Calu3 (cell line): ENCODE measurements at regions not wholly inside any gene's neighbourhood (a gene's known extent, or its start where the extent isn't known, plus 50 kb on each side); places are given as distances from the start of the nearest gene placed in this dataset.

Source experiments
- BruUV-seq: library from RNA; stranded (reverse); fragments of 400-500 nt; replicated peaks from 2 replicates; lab custom pipeline; 2021; lab: Mats Ljungman, UMichigan
- CTCF ChIA-PET: fragments of 300-600 bp; sonication (Branson Sonifier 250); formaldehyde crosslinking; loops from one replicate; lab custom pipeline; 2022; ENCODE audit warnings: antibody characterized with exemption; lab: Charles Lee
- DNase-seq: peaks from one replicate; pipeline ENCODE4 v3.0.0; 2022
- H3K27ac Mint-ChIP-seq: one replicate; pipeline ENCODE4 v1.8.0; 2022; ENCODE audit warnings: mixed read lengths; ENCODE audit not compliant: unreplicated experiment
- H3K27me3 Mint-ChIP-seq: one replicate; pipeline ENCODE4 v1.8.0; 2022; ENCODE audit warnings: mixed read lengths; ENCODE audit not compliant: unreplicated experiment
- H3K36me3 Mint-ChIP-seq: one replicate; pipeline ENCODE4 v1.8.0; 2022; ENCODE audit warnings: mild to moderate bottlenecking, moderate library complexity, mixed read lengths; ENCODE audit not compliant: insufficient read depth, unreplicated experiment
- H3K4me1 Mint-ChIP-seq: one replicate; pipeline ENCODE4 v1.8.0; 2022; ENCODE audit warnings: mild to moderate bottlenecking, low read depth, mixed read lengths; ENCODE audit not compliant: unreplicated experiment
- H3K4me3 Mint-ChIP-seq: one replicate; pipeline ENCODE4 v1.8.0; 2022; ENCODE audit warnings: mild to moderate bottlenecking, low read depth, moderate library complexity, mixed read lengths; ENCODE audit not compliant: unreplicated experiment
- H3K9me3 Mint-ChIP-seq: one replicate; pipeline ENCODE4 v1.8.0; 2022; ENCODE audit warnings: low read depth, mixed read lengths; ENCODE audit not compliant: unreplicated experiment
- intact Hi-C: fragments of 100-400 bp; cut with micrococcal nuclease; formaldehyde crosslinking; loops from one replicate; pipeline ENCODE4 v1.10.0; 2022; ENCODE audit not compliant: unreplicated experiment
- TF ChIP-seq, protein P1 (sequence below): fragments of 200-600 bp; IDR thresholded peaks from one replicate; pipeline ENCODE4 v1.8.0; 2022; ENCODE audit warnings: antibody characterized with exemption; ENCODE audit not compliant: unreplicated experiment

DNA sequence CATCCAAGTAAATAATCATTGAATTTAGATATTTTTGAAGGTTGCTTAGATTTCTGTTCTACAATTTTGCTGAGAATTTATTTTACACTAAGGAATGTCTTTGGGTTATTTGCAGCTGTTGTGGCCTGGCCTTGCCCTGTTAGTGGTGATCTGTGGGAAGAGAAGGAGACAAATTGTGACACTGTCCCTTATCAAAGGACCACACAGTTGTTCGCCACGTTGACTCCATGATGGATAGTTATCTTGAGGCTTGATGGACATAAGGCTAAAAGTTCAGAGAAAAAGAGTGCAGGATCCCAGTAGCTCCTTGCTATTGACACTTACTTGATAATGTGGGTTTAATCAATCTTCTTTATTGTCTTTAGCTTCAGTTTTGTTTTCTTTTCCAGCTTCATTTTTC, 186.6 kb upstream of the MEF2C start:
- peaks cover 5% of the 10 kb centered on the region for H3K36me3 Mint-ChIP-seq

DNA sequence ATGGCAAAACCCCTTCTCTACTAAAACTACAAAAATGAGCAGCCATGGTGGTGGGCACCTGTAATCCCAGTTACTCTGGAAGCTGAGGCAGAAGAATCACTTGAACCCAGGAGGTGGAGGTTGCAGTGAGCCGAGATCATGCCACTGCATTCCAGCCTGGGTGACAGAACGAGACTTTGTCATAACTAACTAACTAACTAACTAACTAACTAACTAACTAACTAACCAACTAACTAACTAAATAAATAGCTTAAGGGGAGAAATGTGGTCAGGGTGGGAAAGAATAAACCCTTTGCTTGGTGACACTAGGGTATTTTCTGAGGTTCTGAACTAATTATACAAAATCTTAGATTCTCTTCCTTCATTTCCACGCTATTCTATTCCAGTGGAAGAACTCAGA, 184.4 kb upstream of the MEF2C start:
- peaks cover 5% of the 10 kb centered on the region for H3K36me3 Mint-ChIP-seq
- no TSS peak for BruUV-seq
- DNase-seq = no peak
- CTCF ChIA-PET = interaction anchor here (0.6 kb wide), 1 partner anchor 178 kb away, joined by 17 read pairs; no protein-coding TSS in a partner anchor
- H3K4me1 Mint-ChIP-seq = peaks cover 17% of the 10 kb centered on the region
- no peak overlapping the region for H3K4me3 Mint-ChIP-seq
- no peak overlapping the region for H3K27ac Mint-ChIP-seq
- H3K9me3 Mint-ChIP-seq = no peaks in the 10 kb centered on the region
- intact Hi-C loops = no loop called here
- no peaks in the 10 kb centered on the region for H3K27me3 Mint-ChIP-seq
- TF ChIP-seq, protein P1, sequence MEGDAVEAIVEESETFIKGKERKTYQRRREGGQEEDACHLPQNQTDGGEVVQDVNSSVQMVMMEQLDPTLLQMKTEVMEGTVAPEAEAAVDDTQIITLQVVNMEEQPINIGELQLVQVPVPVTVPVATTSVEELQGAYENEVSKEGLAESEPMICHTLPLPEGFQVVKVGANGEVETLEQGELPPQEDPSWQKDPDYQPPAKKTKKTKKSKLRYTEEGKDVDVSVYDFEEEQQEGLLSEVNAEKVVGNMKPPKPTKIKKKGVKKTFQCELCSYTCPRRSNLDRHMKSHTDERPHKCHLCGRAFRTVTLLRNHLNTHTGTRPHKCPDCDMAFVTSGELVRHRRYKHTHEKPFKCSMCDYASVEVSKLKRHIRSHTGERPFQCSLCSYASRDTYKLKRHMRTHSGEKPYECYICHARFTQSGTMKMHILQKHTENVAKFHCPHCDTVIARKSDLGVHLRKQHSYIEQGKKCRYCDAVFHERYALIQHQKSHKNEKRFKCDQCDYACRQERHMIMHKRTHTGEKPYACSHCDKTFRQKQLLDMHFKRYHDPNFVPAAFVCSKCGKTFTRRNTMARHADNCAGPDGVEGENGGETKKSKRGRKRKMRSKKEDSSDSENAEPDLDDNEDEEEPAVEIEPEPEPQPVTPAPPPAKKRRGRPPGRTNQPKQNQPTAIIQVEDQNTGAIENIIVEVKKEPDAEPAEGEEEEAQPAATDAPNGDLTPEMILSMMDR = no peak

More for the DNA sequence above, 186.6 kb upstream of the MEF2C start:
- CTCF ChIA-PET = no interaction called here
- Mint-ChIP-seq H3K27me3 (no peaks in the 10 kb centered on the region), H3K27ac (no peak overlapping the region), H3K9me3 (no peaks in the 10 kb centered on the region), H3K4me1 (peaks cover 25% of the 10 kb centered on the region), H3K4me3 (no peak overlapping the region)
- TF ChIP-seq, protein P1 = no peak
- DNase-seq = no peak
- intact Hi-C loops = no loop called here
- BruUV-seq = no TSS peak

DNA sequence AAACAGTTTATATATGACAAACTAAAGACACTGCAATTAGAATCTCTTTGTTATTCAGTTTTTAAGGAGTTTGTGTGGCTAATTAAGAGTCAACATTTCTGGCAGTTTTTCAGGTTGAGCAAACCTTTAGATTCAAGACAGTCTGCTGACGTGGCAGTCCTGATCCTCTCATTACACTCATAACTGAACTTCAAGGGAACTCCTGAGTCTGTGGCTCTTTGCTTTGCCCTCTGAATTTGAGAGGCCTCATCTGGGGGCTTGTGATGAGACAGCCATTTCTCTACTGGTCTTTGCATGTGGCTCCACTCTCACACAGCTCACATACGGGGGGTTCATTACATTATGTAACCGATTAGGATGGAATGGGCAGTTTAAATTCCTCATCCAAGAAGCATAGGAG, 182.9 kb upstream of the MEF2C start:
- Mint-ChIP-seq H3K36me3 (peaks cover 4% of the 10 kb centered on the region), H3K9me3 (no peaks in the 10 kb centered on the region), H3K27me3 (no peaks in the 10 kb centered on the region), H3K4me3 (no peak overlapping the region), H3K27ac (no peak overlapping the region), H3K4me1 (peaks cover 12% of the 10 kb centered on the region)
- no peak for DNase-seq
- intact Hi-C loops = no loop called here
- BruUV-seq = no TSS peak
- CTCF ChIA-PET = interaction anchor here (0.6 kb wide), 1 partner anchor 163 kb away, joined by 4 read pairs; no protein-coding TSS in a partner anchor
- TF ChIP-seq, protein P1 = no peak

DNA sequence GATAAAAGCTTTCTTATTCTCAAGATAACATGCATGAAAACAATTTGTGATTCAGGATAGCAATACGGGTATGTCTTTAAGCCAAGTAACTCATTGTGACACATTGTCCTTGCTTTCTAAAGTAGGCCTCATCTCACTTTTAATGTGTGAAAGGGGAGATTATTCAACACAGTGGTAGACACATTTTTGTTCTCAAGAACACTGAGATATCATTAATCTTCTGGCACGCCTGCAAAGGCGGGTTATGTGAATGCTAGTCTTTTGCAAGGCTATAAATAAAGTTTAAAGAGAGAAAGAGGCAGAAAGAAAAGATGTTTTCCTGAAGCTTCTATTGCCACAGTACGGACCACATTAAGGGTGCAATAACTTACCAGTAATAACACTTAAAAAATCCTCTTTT, 181.8 kb upstream of the MEF2C start:
- intact Hi-C loops = no loop called here
- no peak overlapping the region for H3K27ac Mint-ChIP-seq
- H3K27me3 Mint-ChIP-seq = no peaks in the 10 kb centered on the region
- peaks cover 13% of the 10 kb centered on the region for H3K4me1 Mint-ChIP-seq
- DNase-seq = no peak
- H3K36me3 Mint-ChIP-seq = no peaks in the 10 kb centered on the region
- H3K9me3 Mint-ChIP-seq = no peaks in the 10 kb centered on the region
- BruUV-seq = no TSS peak
- CTCF ChIA-PET = no interaction called here
- TF ChIP-seq, protein P1 = no peak
- no peak overlapping the region for H3K4me3 Mint-ChIP-seq
